ENCODE measurements at regions not wholly inside any gene's neighbourhood (a gene's known extent, or its start where the extent isn't known, plus 50 kb on each side); places are given as distances from the start of the nearest gene placed in this dataset.

- no peak for DNase-seq (ENCODE audit: low read depth, low spot score)
These were observed 330.5 kb downstream of the FGF9 start for GRCh38 chr13:22001336-22001735.

- no peak for DNase-seq (ENCODE audit: low read depth, low spot score)
These were observed 332.0 kb downstream of the FGF9 start for GRCh38 chr13:22002893-22003292.

GRCh38 chr13:22009500-22009899, 338.6 kb downstream of the FGF9 start:
- DNase-seq (ENCODE audit: low read depth, low spot score): no peak

- no peak for DNase-seq (ENCODE audit: low read depth, low spot score)
These were observed 339.1 kb downstream of the FGF9 start for GRCh38 chr13:22009937-22010336.

- no peak for DNase-seq (ENCODE audit: low read depth, low spot score)
These were observed 341.8 kb downstream of the FGF9 start for GRCh38 chr13:22012686-22013085.

GRCh38 chr13:22014469-22014868, 343.6 kb downstream of the FGF9 start:
- DNase-seq (ENCODE audit: low read depth, low spot score): no peak

- DNase-seq (ENCODE audit: low read depth, low spot score): no peak
These were observed 346.4 kb downstream of the FGF9 start for GRCh38 chr13:22017226-22017625.

GRCh38 chr13:22018076-22018835, 347.4 kb downstream of the FGF9 start:
- DNase-seq (ENCODE audit: low read depth, low spot score): no peak

GRCh38 chr13:22018836-22019210, 347.9 kb downstream of the FGF9 start:
- no peak for DNase-seq (ENCODE audit: low read depth, low spot score)

- DNase-seq (ENCODE audit: low read depth, low spot score): no peak
These were observed 353.6 kb downstream of the FGF9 start for GRCh38 chr13:22024381-22024994.

GRCh38 chr13:22027566-22027965, 356.7 kb downstream of the FGF9 start:
- no peak for DNase-seq (ENCODE audit: low read depth, low spot score)

GRCh38 chr13:22028831-22029230, 358.0 kb downstream of the FGF9 start:
- no peak for DNase-seq (ENCODE audit: low read depth, low spot score)

- no peak for DNase-seq (ENCODE audit: low read depth, low spot score)
These were observed 359.4 kb downstream of the FGF9 start for GRCh38 chr13:22030321-22030720.

- no peak for DNase-seq (ENCODE audit: low read depth, low spot score)
These were observed 360.9 kb downstream of the FGF9 start for GRCh38 chr13:22031702-22032286.

- DNase-seq (ENCODE audit: low read depth, low spot score): no peak
These were observed 362.0 kb downstream of the FGF9 start for GRCh38 chr13:22032905-22033304.

GRCh38 chr13:22039961-22040360, 369.1 kb downstream of the FGF9 start:
- no peak for DNase-seq (ENCODE audit: low read depth, low spot score)

- DNase-seq (ENCODE audit: low read depth, low spot score): no peak
These were observed 370.0 kb downstream of the FGF9 start for GRCh38 chr13:22040810-22041364.

GRCh38 chr13:22041741-22042140, 370.9 kb downstream of the FGF9 start:
- DNase-seq (ENCODE audit: low read depth, low spot score): no peak

- no peak for DNase-seq (ENCODE audit: low read depth, low spot score)
These were observed 376.4 kb downstream of the FGF9 start for GRCh38 chr13:22047082-22047784.

GRCh38 chr13:22047785-22048104, 376.9 kb downstream of the FGF9 start:
- DNase-seq (ENCODE audit: low read depth, low spot score): no peak

- DNase-seq (ENCODE audit: low read depth, low spot score): no peak
These were observed 378.5 kb downstream of the FGF9 start for GRCh38 chr13:22049384-22049783.

- no peak for DNase-seq (ENCODE audit: low read depth, low spot score)
These were observed 380.2 kb downstream of the FGF9 start for GRCh38 chr13:22050951-22051563.
